Trophoblast cell (in vitro differentiated cells and primary cell): ENCODE measurements at regions not wholly inside any gene's neighbourhood (a gene's known extent, or its start where the extent isn't known, plus 50 kb on each side); places are given as distances from the start of the nearest gene placed in this dataset.

Source experiments
- DNase-seq, 2 donors: peaks; one replicate each; pipeline ENCODE4 v3.0.0-alpha.2; 2016
- H2AFZ ChIP-seq: 2 replicates; pipeline ENCODE4 v1.6.1; 2013; ENCODE audit warnings: low read length, moderate library complexity, mild to moderate bottlenecking; ENCODE audit not compliant: insufficient read depth, poor library complexity
- H2AK5ac ChIP-seq: 2 replicates; pipeline ENCODE4 v1.6.1; 2013; ENCODE audit warnings: mild to moderate bottlenecking, low read length
- H2BK120ac ChIP-seq: 2 replicates; pipeline ENCODE4 v1.6.1; 2013; ENCODE audit warnings: low read length, mild to moderate bottlenecking, moderate library complexity; ENCODE audit not compliant: insufficient read depth, poor library complexity
- H2BK12ac ChIP-seq: 2 replicates; pipeline ENCODE4 v1.6.1; 2013; ENCODE audit warnings: mild to moderate bottlenecking, low read length, moderate library complexity
- H2BK5ac ChIP-seq: 2 replicates; pipeline ENCODE4 v1.6.1; 2013; ENCODE audit warnings: low read length, low read depth, moderate library complexity, mild to moderate bottlenecking; ENCODE audit not compliant: poor library complexity
- H3K14ac ChIP-seq: 2 replicates; pipeline ENCODE4 v1.6.1; 2013; ENCODE audit warnings: mild to moderate bottlenecking, low read length
- H3K18ac ChIP-seq: 2 replicates; pipeline ENCODE4 v1.6.1; 2013; ENCODE audit warnings: mild to moderate bottlenecking, low read length
- H3K23ac ChIP-seq: 2 replicates; pipeline ENCODE4 v1.6.1; 2013; ENCODE audit warnings: low read length
- H3K27ac ChIP-seq: 2 replicates; pipeline ENCODE4 v1.5.1; 2013; ENCODE audit warnings: low read depth, mild to moderate bottlenecking, inconsistent platforms, low read length, moderate library complexity
- H3K27me3 ChIP-seq: 2 replicates; pipeline ENCODE4 v1.6.1; 2013; ENCODE audit warnings: inconsistent platforms, mild to moderate bottlenecking, low read length, moderate library complexity; ENCODE audit not compliant: insufficient read depth
- H3K36me3 ChIP-seq, 2 experiments: 1 replicate in 1 of 2; 2 replicates in 1 of 2; pipeline ENCODE4 v1.6.1; 2013; ENCODE audit warnings: low read length in 2 of 2, mild to moderate bottlenecking in 2 of 2, moderate library complexity in 1 of 2; ENCODE audit not compliant: insufficient read depth in 2 of 2, control insufficient read depth in 1 of 2
- H3K4ac ChIP-seq: 2 replicates; pipeline ENCODE4 v1.6.1; 2013; ENCODE audit warnings: low read depth, mild to moderate bottlenecking, low read length, moderate library complexity
- H3K4me1 ChIP-seq, 2 experiments: 1 replicate in 1 of 2; 2 replicates in 1 of 2; pipeline ENCODE4 v1.6.1; 2013; ENCODE audit warnings: low read length in 2 of 2, mild to moderate bottlenecking in 2 of 2, moderate library complexity in 1 of 2; ENCODE audit not compliant: insufficient read depth in 2 of 2, control insufficient read depth in 1 of 2
- H3K4me2 ChIP-seq: 2 replicates; pipeline ENCODE4 v1.6.1; 2013; ENCODE audit warnings: inconsistent platforms, mild to moderate bottlenecking, low read length, moderate library complexity
- H3K4me3 ChIP-seq: 2 replicates; pipeline ENCODE4 v1.5.1; 2013; ENCODE audit warnings: mild to moderate bottlenecking, low read depth, low read length, inconsistent platforms
- H3K79me1 ChIP-seq: one replicate; pipeline ENCODE4 v1.6.1; 2013; ENCODE audit warnings: low read length
- H3K79me2 ChIP-seq: 2 replicates; pipeline ENCODE4 v1.6.1; 2013; ENCODE audit warnings: low read length, mild to moderate bottlenecking; ENCODE audit not compliant: control insufficient read depth, insufficient read depth, poor library complexity
- H3K9ac ChIP-seq: 2 replicates; pipeline ENCODE4 v1.6.1; 2013; ENCODE audit warnings: mild to moderate bottlenecking, low read length
- H3K9me3 ChIP-seq: 2 replicates; pipeline ENCODE4 v1.6.1; 2013; ENCODE audit warnings: low read depth, mild to moderate bottlenecking, control low read depth, inconsistent platforms, low read length; ENCODE audit not compliant: insufficient read depth
- H4K12ac ChIP-seq: 2 replicates; pipeline ENCODE4 v1.6.1; 2013; ENCODE audit warnings: low read depth, mild to moderate bottlenecking, low read length, moderate library complexity
- H4K8ac ChIP-seq: 2 replicates; pipeline ENCODE4 v1.6.1; 2013; ENCODE audit warnings: low read depth, mild to moderate bottlenecking, low read length, moderate library complexity
- H4K91ac ChIP-seq: one replicate; pipeline ENCODE4 v1.6.1; 2013; ENCODE audit warnings: low read depth, mild to moderate bottlenecking, low read length, moderate library complexity
- WGBS: extraction: QIAGEN DNeasy Blood & Tissue Kit; methylation state at CpG from one replicate; pipeline ENCODE4 v1.1.7; 2013; ENCODE audit warnings: missing lambda C conversion rate; ENCODE audit not compliant: insufficient read length, insufficient coverage; ENCODE audit errors: extremely low coverage; 5-methylcytosine and 5-hydroxymethylcytosine counted together

DNA sequence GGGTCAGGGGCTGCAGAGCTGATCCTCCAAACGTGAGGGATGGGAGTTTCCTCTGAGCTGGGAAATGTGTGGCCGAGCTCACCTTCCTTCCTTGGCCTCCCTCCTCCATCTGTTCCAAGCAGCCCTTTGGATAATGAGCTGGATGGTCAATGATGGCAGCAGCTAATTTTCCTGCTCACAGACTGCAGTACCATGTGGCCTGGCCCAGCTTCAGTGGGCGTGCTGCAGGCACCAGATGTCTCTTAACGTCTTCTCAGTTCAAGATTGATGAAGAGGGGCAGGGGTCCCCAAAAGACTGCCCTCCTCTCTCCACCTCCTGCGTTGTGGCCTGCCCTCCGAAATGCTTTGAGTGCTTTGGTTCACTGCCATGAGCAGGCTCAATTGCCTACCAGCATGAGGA, 86.0 kb downstream of the UBIAD1 start:
- no peak overlapping the region for H3K9ac ChIP-seq
- H2BK5ac ChIP-seq = no peak overlapping the region
- no peaks in the 10 kb centered on the region for H3K79me1 ChIP-seq
- no peak overlapping the region for H3K4ac ChIP-seq
- no peaks in the 10 kb centered on the region for H3K4me1 ChIP-seq
- H3K36me3 ChIP-seq = no peaks in the 10 kb centered on the region
- H2BK120ac ChIP-seq = no peak overlapping the region
- H4K8ac ChIP-seq = no peak overlapping the region
- no peak overlapping the region for H4K12ac ChIP-seq
- H3K14ac ChIP-seq = no peak overlapping the region
- H2BK12ac ChIP-seq = no peak overlapping the region
- no peak overlapping the region for H3K27ac ChIP-seq
- no peak for DNase-seq
- peaks cover 2% of the 10 kb centered on the region for H3K9me3 ChIP-seq
- H4K91ac ChIP-seq = no peak overlapping the region
- H3K4me2 ChIP-seq = no peak overlapping the region
- no peak overlapping the region for H3K18ac ChIP-seq
- H3K23ac ChIP-seq = no peak overlapping the region
- no peaks in the 10 kb centered on the region for H3K27me3 ChIP-seq
- peak overlapping the region; percentile 11 for H3K4me3 ChIP-seq
- no peak overlapping the region for H2AFZ ChIP-seq
- H3K79me2 ChIP-seq = no peaks in the 10 kb centered on the region
- no CpG with 5 or more reads among the region's 6 CpGs for WGBS
- no peak overlapping the region for H2AK5ac ChIP-seq

GRCh38 chr1:11362547-11363021, 89.6 kb downstream of the UBIAD1 start:
- H4K12ac ChIP-seq = no peak overlapping the region
- H3K18ac ChIP-seq = no peak overlapping the region
- H3K4me3 ChIP-seq = no peak overlapping the region
- H3K14ac ChIP-seq = no peak overlapping the region
- H2BK120ac ChIP-seq = no peak overlapping the region
- no peaks in the 10 kb centered on the region for H3K79me2 ChIP-seq
- WGBS = 100% methylated on average over 2 of the region's 16 CpGs
- no peak overlapping the region for H4K8ac ChIP-seq
- no peak overlapping the region for H2AK5ac ChIP-seq
- no peak overlapping the region for H3K27ac ChIP-seq
- no peak overlapping the region for H4K91ac ChIP-seq
- H3K9me3 ChIP-seq = peaks cover 4% of the 10 kb centered on the region
- no peak overlapping the region for H3K23ac ChIP-seq
- H3K9ac ChIP-seq = no peak overlapping the region
- no peak overlapping the region for H2BK5ac ChIP-seq
- H3K79me1 ChIP-seq = no peaks in the 10 kb centered on the region
- H3K36me3 ChIP-seq = no peaks in the 10 kb centered on the region
- no peak overlapping the region for H3K4ac ChIP-seq
- no peaks in the 10 kb centered on the region for H3K4me1 ChIP-seq
- no peak overlapping the region for H2AFZ ChIP-seq
- no peak overlapping the region for H3K4me2 ChIP-seq
- no peak for DNase-seq
- H2BK12ac ChIP-seq = no peak overlapping the region
- H3K27me3 ChIP-seq = no peaks in the 10 kb centered on the region

DNA sequence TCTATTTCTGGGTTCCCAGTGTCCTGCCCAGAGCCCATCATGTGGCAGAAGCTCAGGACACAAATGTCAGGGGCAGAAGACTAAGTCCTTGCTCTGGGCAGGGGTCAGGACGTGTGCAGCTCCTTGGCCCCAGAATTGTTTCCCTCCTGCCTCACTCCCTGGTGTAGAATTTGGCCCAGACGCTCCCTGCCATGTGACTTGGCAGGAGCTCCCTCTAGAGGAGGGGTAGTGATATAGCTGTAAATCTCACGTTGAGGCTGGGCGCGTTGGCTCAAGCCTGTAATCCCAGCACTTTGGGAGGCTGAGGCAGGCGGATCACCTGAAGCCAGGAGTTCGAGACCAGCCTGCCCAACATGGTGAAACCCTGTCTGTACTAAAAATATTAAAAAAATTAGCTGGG, 91.2 kb downstream of the UBIAD1 start:
- Histone ChIP-seq H3K4me3 (no peak overlapping the region), H3K4me1 (no peaks in the 10 kb centered on the region), H3K36me3 (no peaks in the 10 kb centered on the region), H3K27me3 (no peaks in the 10 kb centered on the region), H3K9me3 (peaks cover 2% of the 10 kb centered on the region), H2BK120ac (no peak overlapping the region), H2AK5ac (no peak overlapping the region), H3K9ac (no peak overlapping the region), H3K14ac (no peak overlapping the region), H2BK12ac (no peak overlapping the region), H3K79me1 (no peaks in the 10 kb centered on the region), H3K27ac (no peak overlapping the region), H2AFZ (no peak overlapping the region), H4K8ac (no peak overlapping the region), H2BK5ac (no peak overlapping the region), H3K18ac (no peak overlapping the region), H4K91ac (no peak overlapping the region), H3K4ac (no peak overlapping the region), H4K12ac (no peak overlapping the region), H3K4me2 (no peak overlapping the region), H3K23ac (no peak overlapping the region), H3K79me2 (no peaks in the 10 kb centered on the region)
- no peak for DNase-seq
- WGBS = no CpG with 5 or more reads among the region's 7 CpGs

DNA sequence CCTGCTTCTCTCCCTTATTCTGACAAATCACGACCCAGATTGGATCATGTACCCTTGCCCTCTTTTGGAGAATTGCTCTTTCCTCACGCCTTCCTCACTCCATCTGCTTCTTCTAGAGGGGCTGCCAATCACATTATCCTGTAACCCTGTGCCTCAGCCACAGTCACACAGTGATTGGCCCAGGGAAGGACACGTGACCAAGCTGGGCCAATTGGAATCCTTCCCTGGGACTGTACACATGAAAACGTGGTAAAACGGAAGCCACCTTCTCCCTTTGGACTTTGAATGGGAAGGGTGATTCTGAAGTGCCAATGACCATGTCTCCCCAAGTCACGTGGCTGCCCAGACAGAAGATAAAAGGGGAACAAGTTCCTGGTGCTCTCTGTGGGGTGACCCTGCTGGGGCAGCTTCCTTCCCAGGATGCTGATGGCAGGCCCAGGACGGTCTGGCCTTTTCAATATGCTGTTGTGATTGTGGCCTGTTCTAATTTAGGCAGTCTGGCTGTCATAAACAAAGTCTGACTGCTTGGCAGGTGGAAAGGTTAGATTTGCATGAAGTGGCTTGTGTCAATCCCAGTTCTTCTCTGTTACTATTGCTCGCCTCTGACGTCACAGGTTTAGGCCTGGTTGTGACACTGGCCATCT, 92.9 kb downstream of the UBIAD1 start:
- H3K14ac ChIP-seq = no peak overlapping the region
- H3K4me1 ChIP-seq = no peaks in the 10 kb centered on the region
- no peak overlapping the region for H3K4me2 ChIP-seq
- no peak overlapping the region for H3K18ac ChIP-seq
- H3K79me2 ChIP-seq = no peaks in the 10 kb centered on the region
- H3K36me3 ChIP-seq = no peaks in the 10 kb centered on the region
- H3K79me1 ChIP-seq = no peaks in the 10 kb centered on the region
- H3K27ac ChIP-seq = no peak overlapping the region
- DNase-seq = no peak
- H2BK12ac ChIP-seq = no peak overlapping the region
- no peak overlapping the region for H3K23ac ChIP-seq
- H3K27me3 ChIP-seq = no peaks in the 10 kb centered on the region
- no peak overlapping the region for H2BK5ac ChIP-seq
- H2AK5ac ChIP-seq = no peak overlapping the region
- no CpG with 5 or more reads among the region's 9 CpGs for WGBS
- H4K91ac ChIP-seq = no peak overlapping the region
- no peak overlapping the region for H3K4ac ChIP-seq
- no peak overlapping the region for H4K8ac ChIP-seq
- H3K4me3 ChIP-seq = no peak overlapping the region
- H2AFZ ChIP-seq = no peak overlapping the region
- H3K9me3 ChIP-seq = peaks cover 2% of the 10 kb centered on the region
- no peak overlapping the region for H2BK120ac ChIP-seq
- H3K9ac ChIP-seq = no peak overlapping the region
- H4K12ac ChIP-seq = no peak overlapping the region
